ENCODE measurements at regions not wholly inside any gene's neighbourhood (a gene's known extent, or its start where the extent isn't known, plus 50 kb on each side); places are given as distances from the start of the nearest gene placed in this dataset.

- no peak overlapping the region for H3K4me3 ChIP-seq (ENCODE audit: low read length)
- no peak overlapping the region for H3K4me2 ChIP-seq (ENCODE audit: low read length)
- H3K9me3 ChIP-seq (ENCODE audit: control insufficient read depth, insufficient read depth, low read length) = no peaks in the 10 kb centered on the region
- H3K36me3 ChIP-seq (ENCODE audit: control insufficient read depth, low read length) = no peaks in the 10 kb centered on the region
- H3F3A ChIP-seq (ENCODE audit: control insufficient read depth, insufficient read depth) = no peaks in the 10 kb centered on the region
- H3K9me2 ChIP-seq (replicated peaks; ENCODE audit: control insufficient read depth, low read length) = no peaks in the 10 kb centered on the region
- H3K4me1 ChIP-seq (ENCODE audit: control insufficient read depth, low read length) = peaks cover 6% of the 10 kb centered on the region; the same call in 1 of the 2 replicates
- H3K27ac ChIP-seq (ENCODE audit: low read depth, low read length) = no peak overlapping the region
- no peaks in the 10 kb centered on the region for H4K20me1 ChIP-seq (ENCODE audit: control insufficient read depth, insufficient read depth, low read depth, low read length)
- TF ChIP-seq EZH2phosphoT487 (IDR thresholded peaks at IDR 0.05; ENCODE audit: borderline replicate concordance, low read length) = no peak
- TF ChIP-seq CTCF (IDR thresholded peaks at IDR 0.05; ENCODE audit: low read depth, low read length, poor library complexity, severe bottlenecking) = no peak
- H3K27me3 ChIP-seq (ENCODE audit: control insufficient read depth, low read length) = peaks cover 15% of the 10 kb centered on the region
- H3K79me2 ChIP-seq (ENCODE audit: control insufficient read depth, low read length) = no peaks in the 10 kb centered on the region
Measured at GRCh38 chr3:184466413-184466960, 86.6 kb downstream of the CHRD start.

GRCh38 chr3:184467171-184467570 is 87.3 kb downstream of the CHRD start:
- no peak overlapping the region for H3K4me2 ChIP-seq (ENCODE audit: low read length)
- H3K79me2 ChIP-seq (ENCODE audit: control insufficient read depth, low read length) = no peaks in the 10 kb centered on the region
- peaks cover 10% of the 10 kb centered on the region for H3K27me3 ChIP-seq (ENCODE audit: control insufficient read depth, low read length)
- no peaks in the 10 kb centered on the region for H3K9me2 ChIP-seq (replicated peaks; ENCODE audit: control insufficient read depth, low read length)
- H3K27ac ChIP-seq (ENCODE audit: low read depth, low read length) = no peak overlapping the region
- H3K9me3 ChIP-seq (ENCODE audit: control insufficient read depth, insufficient read depth, low read length) = no peaks in the 10 kb centered on the region
- no peaks in the 10 kb centered on the region for H3K36me3 ChIP-seq (ENCODE audit: control insufficient read depth, low read length)
- peaks cover 6% of the 10 kb centered on the region; the same call in 1 of the 2 replicates for H3K4me1 ChIP-seq (ENCODE audit: control insufficient read depth, low read length)
- no peak overlapping the region for H3K4me3 ChIP-seq (ENCODE audit: low read length)
- H4K20me1 ChIP-seq (ENCODE audit: control insufficient read depth, insufficient read depth, low read depth, low read length) = no peaks in the 10 kb centered on the region
- TF ChIP-seq EZH2phosphoT487 (IDR thresholded peaks at IDR 0.05; ENCODE audit: borderline replicate concordance, low read length) = no peak
- TF ChIP-seq CTCF (IDR thresholded peaks at IDR 0.05; ENCODE audit: low read depth, low read length, poor library complexity, severe bottlenecking) = no peak
- H3F3A ChIP-seq (ENCODE audit: control insufficient read depth, insufficient read depth) = no peaks in the 10 kb centered on the region

- Histone ChIP-seq H3K4me2 (ENCODE audit: low read length) (no peak overlapping the region), H3F3A (ENCODE audit: control insufficient read depth, insufficient read depth) (no peaks in the 10 kb centered on the region), H3K79me2 (ENCODE audit: control insufficient read depth, low read length) (no peaks in the 10 kb centered on the region), H3K9me2 (replicated peaks; ENCODE audit: control insufficient read depth, low read length) (no peaks in the 10 kb centered on the region), H3K27ac (ENCODE audit: low read depth, low read length) (no peak overlapping the region), H3K4me3 (ENCODE audit: low read length) (no peak overlapping the region), H3K9me3 (ENCODE audit: control insufficient read depth, insufficient read depth, low read length) (no peaks in the 10 kb centered on the region), H3K4me1 (ENCODE audit: control insufficient read depth, low read length) (peaks cover 17% of the 10 kb centered on the region), H3K36me3 (ENCODE audit: control insufficient read depth, low read length) (no peaks in the 10 kb centered on the region), H3K27me3 (ENCODE audit: control insufficient read depth, low read length) (peaks cover 26% of the 10 kb centered on the region), H4K20me1 (ENCODE audit: control insufficient read depth, insufficient read depth, low read depth, low read length) (no peaks in the 10 kb centered on the region)
- TF ChIP-seq CTCF (IDR thresholded peaks at IDR 0.05; ENCODE audit: low read depth, low read length, poor library complexity, severe bottlenecking) (no peak), EZH2phosphoT487 (IDR thresholded peaks at IDR 0.05; ENCODE audit: borderline replicate concordance, low read length) (no peak)
Measured at GRCh38 chr3:184470551-184470950, 90.7 kb downstream of the CHRD start.
